Large intestine (tissue), 3 donors: ENCODE measurements at regions not wholly inside any gene's neighbourhood (a gene's known extent, or its start where the extent isn't known, plus 50 kb on each side); places are given as distances from the start of the nearest gene placed in this dataset.
"Not testable (repeated sequence)": the region's sequence is repeated elsewhere in the genome, so short reads cannot be mapped to it uniquely, and the experiment has no call there.

Experiments
- DNase-seq, 2 donors: peaks; one replicate each; pipeline versions ENCODE4 v3.0.0 to v3.0.0-alpha.2; 2013
- H3K27ac ChIP-seq: one replicate; pipeline ENCODE4 v1.5.1; 2013; ENCODE audit warnings: low read length
- H3K27me3 ChIP-seq: 2 replicates; pipeline ENCODE4 v1.6.1; 2013; ENCODE audit warnings: low read length; ENCODE audit not compliant: control insufficient read depth, insufficient read depth
- H3K36me3 ChIP-seq: 2 replicates; pipeline ENCODE4 v1.6.1; 2013; ENCODE audit warnings: low read length; ENCODE audit not compliant: control insufficient read depth, insufficient read depth
- H3K4me1 ChIP-seq: one replicate; pipeline ENCODE4 v1.6.1; 2013; ENCODE audit warnings: low read length; ENCODE audit not compliant: control insufficient read depth, insufficient read depth
- H3K4me3 ChIP-seq: one replicate; pipeline ENCODE4 v1.5.1; 2013; ENCODE audit warnings: low read length
- H3K9me3 ChIP-seq: one replicate; pipeline ENCODE4 v1.6.1; 2013; ENCODE audit warnings: mild to moderate bottlenecking, low read depth, low read length, moderate library complexity; ENCODE audit not compliant: control insufficient read depth
- WGBS: methylation state at CpG from one replicate; pipeline ENCODE4 v1.1.5; 2013; ENCODE audit warnings: low lambda C conversion rate; ENCODE audit not compliant: insufficient coverage; 5-methylcytosine and 5-hydroxymethylcytosine counted together

DNA sequence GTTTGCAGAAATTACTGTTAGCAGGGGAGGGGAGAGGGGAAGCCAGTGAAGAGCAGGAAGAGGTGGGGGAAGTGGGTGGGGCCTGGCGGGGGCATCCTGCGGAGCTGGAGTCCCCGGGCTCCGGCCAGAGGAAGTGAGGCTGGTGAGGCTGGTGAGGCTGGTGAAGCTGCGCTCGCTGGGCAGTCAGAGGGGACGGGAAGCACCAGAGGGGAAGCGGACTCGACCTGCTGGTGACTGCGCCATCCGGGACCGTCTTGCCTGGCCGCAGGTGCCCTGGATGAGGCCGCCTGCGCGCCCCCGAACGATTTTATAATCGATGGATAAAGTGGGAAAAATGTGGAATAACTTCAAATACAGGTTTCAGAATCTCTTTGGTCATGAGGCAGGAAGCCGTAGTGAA, 635.3 kb upstream of the MARCKS start:
- H3K27me3 ChIP-seq: no peaks in the 10 kb centered on the region
- WGBS: 99% methylated on average over 9 of the region's 20 CpGs
- H3K4me1 ChIP-seq: no peaks in the 10 kb centered on the region
- no peak overlapping the region for H3K4me3 ChIP-seq
- no peak for DNase-seq
- no peaks in the 10 kb centered on the region for H3K36me3 ChIP-seq
- H3K9me3 ChIP-seq: peaks cover 3% of the 10 kb centered on the region
- no peak overlapping the region for H3K27ac ChIP-seq

DNA sequence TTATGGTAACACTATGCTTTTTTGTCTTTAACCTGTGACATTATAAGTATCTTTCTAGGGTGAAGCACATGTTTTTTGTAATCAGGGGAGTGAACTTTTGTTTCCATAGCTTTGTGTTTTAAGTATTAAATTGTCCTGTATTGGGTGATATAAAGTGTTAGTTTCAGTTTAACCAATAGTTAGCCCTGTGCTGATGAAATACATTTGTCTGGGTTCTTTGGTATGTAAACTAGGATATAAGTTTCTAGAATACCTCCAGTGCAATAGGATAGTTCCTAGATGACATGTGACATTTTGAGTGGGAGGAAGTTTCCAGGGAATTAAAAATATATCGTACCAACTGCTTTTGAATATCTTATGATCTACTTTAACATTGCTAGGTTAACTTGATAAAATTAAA, 611.0 kb upstream of the MARCKS start:
- Histone ChIP-seq H3K27ac (no peak overlapping the region), H3K27me3 (no peaks in the 10 kb centered on the region), H3K36me3 (no peaks in the 10 kb centered on the region), H3K4me1 (no peaks in the 10 kb centered on the region), H3K4me3 (no peak overlapping the region), H3K9me3 (no peaks in the 10 kb centered on the region)
- DNase-seq: no peak
- WGBS: no CpG with 5 or more reads among the region's 1 CpG

DNA sequence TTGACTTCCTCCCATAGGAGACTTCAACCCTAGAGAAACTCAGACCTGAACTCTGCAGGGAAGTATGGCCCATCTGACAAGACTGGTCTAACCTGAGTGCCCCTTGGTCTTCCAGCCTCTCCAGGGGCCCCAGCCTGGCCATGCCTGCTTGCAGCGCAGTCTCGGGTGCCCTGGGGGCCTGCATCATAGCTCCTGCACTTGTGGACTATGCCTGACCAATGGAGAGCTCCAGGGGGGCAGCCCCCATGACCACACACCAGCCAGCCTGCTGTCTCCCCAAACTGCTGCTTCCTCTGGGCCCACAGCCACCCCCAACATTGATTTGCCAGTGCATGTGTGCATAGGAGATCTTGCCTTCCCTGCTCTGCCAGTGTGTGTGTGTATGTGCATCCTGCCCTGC, 608.6 kb upstream of the MARCKS start:
- Histone ChIP-seq H3K4me1 (no peaks in the 10 kb centered on the region), H3K27me3 (no peaks in the 10 kb centered on the region), H3K9me3 (no peaks in the 10 kb centered on the region), H3K4me3 (no peak overlapping the region), H3K27ac (no peak overlapping the region), H3K36me3 (no peaks in the 10 kb centered on the region)
- no peak for DNase-seq
- WGBS: no CpG with 5 or more reads among the region's 2 CpGs

DNA sequence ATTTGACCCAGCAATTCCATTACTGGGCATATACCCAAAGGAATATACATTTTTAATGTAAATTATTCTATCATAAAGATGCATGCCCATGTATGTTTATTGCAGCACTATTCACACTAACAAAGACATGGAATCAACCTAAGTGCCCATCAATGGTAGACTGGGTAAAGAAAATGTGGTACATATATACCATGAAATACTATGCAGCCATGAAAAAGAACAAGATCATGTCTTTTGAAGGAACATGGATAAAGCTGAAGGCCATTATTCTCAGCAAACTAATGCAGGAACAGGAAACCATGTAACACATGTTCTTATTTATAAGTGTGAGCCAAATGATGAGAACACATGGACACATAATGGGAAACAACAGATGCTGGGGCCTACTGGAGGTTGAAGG, 603.0 kb upstream of the MARCKS start:
- not testable (repeated sequence) for H3K4me1 ChIP-seq, H3K4me3 ChIP-seq, H3K27ac ChIP-seq, H3K36me3 ChIP-seq, H3K9me3 ChIP-seq, DNase-seq, H3K27me3 ChIP-seq

DNA sequence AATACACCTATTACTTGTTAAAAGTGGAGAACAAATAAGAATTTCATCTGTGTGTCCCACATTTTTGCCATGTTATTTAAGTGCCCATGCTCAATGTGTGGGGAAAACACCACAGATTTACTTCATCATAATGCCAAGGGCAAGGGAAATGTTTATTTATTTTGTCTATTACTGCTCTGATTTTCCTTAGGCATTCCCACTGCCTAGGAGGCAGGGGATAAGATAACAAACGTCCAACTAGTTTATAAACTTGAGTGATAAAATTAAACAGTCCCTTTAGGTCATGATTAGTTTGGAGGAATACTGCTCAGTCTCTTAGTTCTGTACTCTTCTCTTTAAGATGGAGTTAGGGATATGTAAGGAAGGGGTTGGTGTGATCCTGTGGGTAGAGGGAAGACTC, 598.4 kb upstream of the MARCKS start:
- Histone ChIP-seq H3K27me3 (no peaks in the 10 kb centered on the region), H3K4me3 (no peak overlapping the region), H3K9me3 (no peaks in the 10 kb centered on the region), H3K4me1 (no peaks in the 10 kb centered on the region), H3K27ac (no peak overlapping the region), H3K36me3 (no peaks in the 10 kb centered on the region)
- WGBS: 0% methylated on average over 1 of the region's 1 CpG
- no peak for DNase-seq

DNA sequence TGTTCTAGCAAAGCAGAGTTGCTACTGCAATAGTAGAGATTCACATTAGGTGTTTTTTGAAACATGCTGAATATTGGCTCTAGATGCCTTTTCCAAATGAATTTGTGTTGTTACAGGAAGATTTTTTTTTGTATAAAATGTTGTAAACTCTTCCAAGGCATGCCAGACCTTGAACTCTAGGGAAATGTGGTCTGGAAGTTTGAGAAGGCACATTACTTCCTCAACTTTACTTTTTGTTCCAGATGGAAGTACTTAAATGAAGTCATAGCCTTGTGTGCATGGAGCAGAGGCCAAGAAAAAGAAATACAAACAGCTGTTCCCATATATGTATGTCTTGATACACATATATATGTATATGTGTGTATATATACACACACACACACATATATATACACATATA, 585.7 kb upstream of the MARCKS start:
- no peak overlapping the region for H3K27ac ChIP-seq
- DNase-seq: no peak
- H3K4me1 ChIP-seq: no peaks in the 10 kb centered on the region
- H3K4me3 ChIP-seq: no peak overlapping the region
- H3K9me3 ChIP-seq: peaks cover 3% of the 10 kb centered on the region
- H3K27me3 ChIP-seq: no peaks in the 10 kb centered on the region
- H3K36me3 ChIP-seq: no peaks in the 10 kb centered on the region

DNA sequence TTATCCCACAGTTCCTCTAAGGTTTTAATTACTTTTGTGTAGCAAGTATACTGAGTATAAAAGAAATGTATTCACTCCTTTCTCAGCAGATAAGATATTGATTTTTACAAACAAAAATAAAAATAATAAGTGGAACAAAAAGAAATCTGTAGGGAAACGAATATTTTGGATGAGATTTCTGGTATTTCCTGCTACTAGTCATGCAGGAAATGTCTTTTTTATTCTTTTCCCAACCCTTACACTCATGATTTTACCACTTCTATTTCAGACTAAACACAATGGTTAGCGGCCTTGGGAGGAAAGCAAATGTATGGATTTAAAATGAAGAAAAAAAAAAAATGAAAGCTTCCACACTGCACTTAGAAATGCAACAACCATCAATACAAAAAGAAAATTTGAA, 580.5 kb upstream of the MARCKS start:
- no peaks in the 10 kb centered on the region for H3K4me1 ChIP-seq
- H3K9me3 ChIP-seq: no peaks in the 10 kb centered on the region
- no peak overlapping the region for H3K27ac ChIP-seq
- no peaks in the 10 kb centered on the region for H3K36me3 ChIP-seq
- H3K27me3 ChIP-seq: no peaks in the 10 kb centered on the region
- DNase-seq: no peak
- WGBS: 82% methylated on average over 2 of the region's 2 CpGs
- no peak overlapping the region for H3K4me3 ChIP-seq

DNA sequence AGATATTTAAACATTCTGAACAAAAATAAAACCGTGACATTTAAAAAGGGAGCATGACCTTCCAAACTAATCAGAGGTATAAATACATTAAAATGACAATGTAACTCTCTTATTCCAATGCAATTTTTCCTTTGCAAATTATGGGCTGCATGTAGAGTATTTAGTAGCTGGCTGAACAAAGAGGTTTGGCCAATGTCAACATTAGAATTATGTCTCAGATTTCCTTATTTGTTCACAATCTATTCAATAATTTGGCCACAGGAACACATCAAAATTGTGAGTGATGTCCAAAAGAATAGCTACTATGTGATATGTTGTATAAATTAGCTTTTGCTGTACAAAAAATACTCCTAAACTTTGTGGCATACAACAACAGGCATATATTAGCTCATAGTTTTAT, 580.0 kb upstream of the MARCKS start:
- H3K4me1 ChIP-seq: no peaks in the 10 kb centered on the region
- H3K9me3 ChIP-seq: no peaks in the 10 kb centered on the region
- WGBS: 100% methylated on average over 1 of the region's 1 CpG
- H3K4me3 ChIP-seq: no peak overlapping the region
- no peaks in the 10 kb centered on the region for H3K36me3 ChIP-seq
- no peaks in the 10 kb centered on the region for H3K27me3 ChIP-seq
- no peak for DNase-seq
- H3K27ac ChIP-seq: no peak overlapping the region

DNA sequence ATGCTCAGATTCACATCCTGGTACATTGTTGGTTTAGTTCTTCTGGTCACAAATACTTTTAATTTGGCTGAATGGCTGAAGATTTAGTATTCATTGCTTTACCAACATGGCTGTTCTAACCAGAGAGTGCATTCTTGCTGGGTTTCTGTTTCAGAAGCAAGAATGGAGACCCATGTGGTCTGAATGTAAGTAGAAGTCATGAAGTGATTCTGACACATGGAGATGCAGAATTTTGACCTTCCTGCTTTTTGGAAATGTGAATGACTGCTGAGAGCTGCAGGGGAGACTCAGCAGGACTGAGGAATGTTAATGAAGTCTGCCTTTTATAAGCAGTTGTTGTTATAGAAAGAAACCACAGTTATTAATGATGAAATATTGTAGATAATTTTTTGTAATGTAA, 576.1 kb upstream of the MARCKS start:
- Histone ChIP-seq H3K27ac (no peak overlapping the region), H3K36me3 (no peaks in the 10 kb centered on the region), H3K4me3 (no peak overlapping the region), H3K27me3 (no peaks in the 10 kb centered on the region), H3K9me3 (peaks cover under 1% of the 10 kb centered on the region), H3K4me1 (no peaks in the 10 kb centered on the region)
- DNase-seq: no peak

DNA sequence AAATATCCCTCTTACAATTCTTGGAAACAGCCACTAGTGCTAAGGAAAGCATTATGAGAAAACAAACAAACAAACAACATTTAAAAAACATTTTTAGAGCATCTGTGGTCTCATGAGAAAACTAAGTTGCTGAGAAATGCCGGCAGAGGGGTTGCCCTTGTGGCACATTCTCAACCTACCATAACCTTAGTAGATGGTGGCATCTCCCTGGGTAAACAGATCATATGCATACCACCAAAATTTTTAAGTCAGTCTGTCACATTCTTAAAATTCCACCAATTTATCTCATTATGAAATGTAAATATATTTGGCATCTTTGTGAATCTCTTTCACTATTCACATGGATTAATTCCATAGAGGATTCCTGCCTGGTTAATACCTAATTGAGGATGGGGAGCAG, 575.7 kb upstream of the MARCKS start:
- peaks cover 4% of the 10 kb centered on the region for H3K9me3 ChIP-seq
- no CpG with 5 or more reads among the region's 1 CpG for WGBS

DNA sequence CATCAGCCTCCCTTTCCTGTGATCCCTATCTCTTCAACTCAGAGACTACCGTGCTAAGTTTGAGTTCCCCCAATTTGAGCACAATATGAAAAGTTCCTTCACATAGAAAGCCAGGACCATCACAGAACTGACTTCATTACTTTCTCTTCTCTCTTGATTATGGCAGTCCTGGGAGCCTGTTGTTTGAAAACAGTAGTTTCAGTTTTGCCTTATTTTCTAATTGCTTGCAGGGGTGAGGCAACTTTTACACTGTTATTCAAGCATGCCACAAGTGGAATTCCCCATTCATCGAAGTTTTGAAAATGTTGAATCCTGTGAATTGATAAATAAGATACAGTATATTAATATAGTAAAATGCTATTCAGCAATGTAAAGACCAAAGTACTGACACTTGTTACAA, 569.7 kb upstream of the MARCKS start:
- H3K27ac ChIP-seq: no peak overlapping the region
- peaks cover 5% of the 10 kb centered on the region for H3K9me3 ChIP-seq
- WGBS: 100% methylated on average over 1 of the region's 2 CpGs
- H3K4me3 ChIP-seq: no peak overlapping the region
- H3K27me3 ChIP-seq: no peaks in the 10 kb centered on the region
- no peaks in the 10 kb centered on the region for H3K36me3 ChIP-seq
- no peaks in the 10 kb centered on the region for H3K4me1 ChIP-seq
- DNase-seq: no peak

More for the DNA sequence above, 575.7 kb upstream of the MARCKS start:
- no peaks in the 10 kb centered on the region for H3K36me3 ChIP-seq
- H3K4me1 ChIP-seq: no peaks in the 10 kb centered on the region
- no peak overlapping the region for H3K27ac ChIP-seq
- no peaks in the 10 kb centered on the region for H3K27me3 ChIP-seq
- H3K4me3 ChIP-seq: no peak overlapping the region
- no peak for DNase-seq

DNA sequence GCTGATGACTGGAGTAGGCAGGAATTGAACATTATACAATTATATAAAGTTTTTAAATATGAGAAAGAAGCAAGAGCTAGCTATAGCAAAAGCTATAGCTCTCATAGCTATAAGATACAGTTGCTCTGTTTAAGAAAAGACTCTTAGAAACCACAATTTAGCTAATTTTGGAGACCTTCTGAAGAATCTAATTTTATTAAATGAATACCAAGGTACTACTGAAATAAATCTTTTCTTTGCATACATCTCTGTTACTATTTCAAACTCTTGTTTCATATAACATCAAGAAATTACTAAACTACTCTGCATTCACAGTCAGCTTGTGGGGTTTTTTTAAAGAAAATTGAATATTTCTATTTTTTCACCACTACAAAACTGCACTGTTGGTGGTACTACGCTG, 568.7 kb upstream of the MARCKS start:
- H3K4me3 ChIP-seq: no peak overlapping the region
- H3K36me3 ChIP-seq: no peaks in the 10 kb centered on the region
- WGBS: 100% methylated on average over 1 of the region's 1 CpG
- no peak for DNase-seq
- H3K27ac ChIP-seq: no peak overlapping the region
- peaks cover 5% of the 10 kb centered on the region for H3K9me3 ChIP-seq
- H3K4me1 ChIP-seq: no peaks in the 10 kb centered on the region
- H3K27me3 ChIP-seq: no peaks in the 10 kb centered on the region
